HEK293 (cell line): ENCODE measurements at regions not wholly inside any gene's neighbourhood (a gene's known extent, or its start where the extent isn't known, plus 50 kb on each side); places are given as distances from the start of the nearest gene placed in this dataset.
A peak's percentile ranks its signal among the peaks of the same experiment; 100 is the strongest.

ENCODE experiments used
- EGR2 ChIP-seq: fragments of 450-650 bp; formaldehyde crosslinking; IDR thresholded peaks from 2 replicates; pipeline ENCODE4 v1.5.1; 2016; ENCODE audit warnings: low read depth, missing biosample characterization, missing genetic modification characterization
- HOXC10 ChIP-seq: sonication (generic); formaldehyde crosslinking; IDR thresholded peaks from 2 replicates; pipeline ENCODE4 v1.8.1; 2023; ENCODE audit warnings: mild to moderate bottlenecking, missing genetic modification reagents
- KLF8 ChIP-seq: fragments of 450-650 bp; formaldehyde crosslinking; IDR thresholded peaks from 2 replicates; pipeline ENCODE4 v1.5.1; 2016; ENCODE audit warnings: missing biosample characterization, missing genetic modification characterization
- PRDM10 ChIP-seq: fragments of 450-650 bp; formaldehyde crosslinking; IDR thresholded peaks from 2 replicates; pipeline ENCODE4 v1.5.1; 2016; ENCODE audit warnings: missing biosample characterization, missing genetic modification characterization
- RBAK ChIP-seq: fragments of 450-650 bp; formaldehyde crosslinking; IDR thresholded peaks from 2 replicates; pipeline ENCODE4 v1.5.1; 2016; ENCODE audit warnings: missing biosample characterization, missing genetic modification characterization
- TSHZ1 ChIP-seq: fragments of 450-650 bp; formaldehyde crosslinking; IDR thresholded peaks from 2 replicates; pipeline ENCODE4 v1.5.1; 2016; ENCODE audit warnings: missing biosample characterization, missing genetic modification characterization, borderline replicate concordance
- ZEB2 ChIP-seq: fragments of 450-650 bp; formaldehyde crosslinking; IDR thresholded peaks from 2 replicates; pipeline ENCODE4 v1.5.1; 2016; ENCODE audit warnings: missing biosample characterization, missing genetic modification characterization
- ZFP69B ChIP-seq: fragments of 450-650 bp; formaldehyde crosslinking; IDR thresholded peaks from 2 replicates; pipeline ENCODE4 v1.5.1; 2016; ENCODE audit warnings: missing biosample characterization, missing genetic modification characterization
- ZNF10 ChIP-seq: fragments of 450-650 bp; formaldehyde crosslinking; IDR thresholded peaks from 2 replicates; pipeline ENCODE4 v1.5.1; 2017; ENCODE audit warnings: missing biosample characterization, missing genetic modification characterization
- ZNF140 ChIP-seq: fragments of 450-650 bp; formaldehyde crosslinking; IDR thresholded peaks from 2 replicates; pipeline ENCODE4 v1.5.1; 2016; ENCODE audit warnings: missing biosample characterization, missing genetic modification characterization
- ZNF16 ChIP-seq: fragments of 450-650 bp; formaldehyde crosslinking; IDR thresholded peaks from 2 replicates; pipeline ENCODE4 v1.5.1; 2016; ENCODE audit warnings: low read depth, missing biosample characterization, missing genetic modification characterization
- ZNF404 ChIP-seq: fragments of 450-650 bp; formaldehyde crosslinking; IDR thresholded peaks from 2 replicates; pipeline ENCODE4 v1.5.1; 2017; ENCODE audit warnings: missing biosample characterization, missing genetic modification characterization
- ZNF423 ChIP-seq: fragments of 450-650 bp; formaldehyde crosslinking; IDR thresholded peaks from 2 replicates; pipeline ENCODE4 v1.5.1; 2016; ENCODE audit warnings: missing biosample characterization, missing genetic modification characterization
- ZNF549 ChIP-seq: fragments of 450-650 bp; IDR thresholded peaks from 2 replicates; pipeline ENCODE4 v1.5.1; 2018; ENCODE audit warnings: missing biosample characterization, missing genetic modification characterization, mild to moderate bottlenecking, inconsistent platforms, moderate library complexity
- ZNF571 ChIP-seq: fragments of 450-650 bp; formaldehyde crosslinking; IDR thresholded peaks from 2 replicates; pipeline ENCODE4 v1.5.0; 2017; ENCODE audit warnings: missing biosample characterization, missing genetic modification characterization
- ZNF600 ChIP-seq: fragments of 450-650 bp; formaldehyde crosslinking; IDR thresholded peaks from 2 replicates; pipeline ENCODE4 v1.5.1; 2016; ENCODE audit warnings: missing biosample characterization, missing genetic modification characterization
- ZNF629 ChIP-seq: fragments of 450-650 bp; formaldehyde crosslinking; IDR thresholded peaks from 2 replicates; pipeline ENCODE4 v1.5.1; 2017; ENCODE audit warnings: missing biosample characterization, missing genetic modification characterization
- ZNF660 ChIP-seq: fragments of 450-650 bp; IDR thresholded peaks from 2 replicates; pipeline ENCODE4 v1.5.1; 2018; ENCODE audit warnings: missing biosample characterization, mild to moderate bottlenecking, missing genetic modification characterization
- ZSCAN23 ChIP-seq: fragments of 450-650 bp; formaldehyde crosslinking; IDR thresholded peaks from 2 replicates; pipeline ENCODE4 v1.5.1; 2016; ENCODE audit warnings: missing biosample characterization, missing genetic modification characterization
- TF ChIP-seq, protein P1 (sequence below): fragments of 450-650 bp; formaldehyde crosslinking; IDR thresholded peaks from 2 replicates; pipeline ENCODE4 v1.5.1; 2016; ENCODE audit warnings: missing biosample characterization, missing genetic modification characterization
- TF ChIP-seq, protein P2 (sequence below): fragments of 450-650 bp; formaldehyde crosslinking; IDR thresholded peaks from 2 replicates; pipeline ENCODE4 v1.5.1; 2017; ENCODE audit warnings: missing biosample characterization, missing genetic modification characterization
- TF ChIP-seq, protein P3 (sequence below): fragments of 450-650 bp; formaldehyde crosslinking; IDR thresholded peaks from 2 replicates; pipeline ENCODE4 v1.5.1; 2016; ENCODE audit warnings: missing biosample characterization, missing genetic modification characterization
- TF ChIP-seq, protein P4 (sequence below): fragments of 450-650 bp; formaldehyde crosslinking; IDR thresholded peaks from 2 replicates; pipeline ENCODE4 v1.5.1; 2016; ENCODE audit warnings: missing biosample characterization, missing genetic modification characterization
- TF ChIP-seq, protein P5 (sequence below): fragments of 450-650 bp; formaldehyde crosslinking; IDR thresholded peaks from 2 replicates; pipeline ENCODE4 v1.5.1; 2016; ENCODE audit warnings: missing biosample characterization, missing genetic modification characterization

DNA sequence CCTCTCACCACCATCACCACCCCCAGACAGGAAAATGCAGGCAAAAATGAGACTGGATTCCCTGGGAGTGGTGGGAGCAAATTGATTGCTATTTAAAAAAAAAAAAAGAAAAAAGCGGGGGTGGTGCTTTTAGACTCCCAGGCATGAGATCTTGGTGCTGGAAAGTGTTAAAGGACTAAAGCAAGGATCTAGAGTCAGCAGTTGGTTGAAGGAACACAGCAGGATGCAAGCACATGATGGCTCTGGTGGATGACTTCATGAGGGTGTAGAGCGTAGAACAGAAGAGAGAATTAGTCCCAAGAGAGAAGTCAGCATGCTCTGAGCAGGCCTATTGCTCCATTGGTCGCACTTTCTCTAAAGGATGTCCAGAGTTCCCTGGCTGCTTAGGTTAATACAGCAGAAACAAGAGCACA is 183.8 kb upstream of the HMGA2 start (continued):
- TF ChIP-seq, protein P1, sequence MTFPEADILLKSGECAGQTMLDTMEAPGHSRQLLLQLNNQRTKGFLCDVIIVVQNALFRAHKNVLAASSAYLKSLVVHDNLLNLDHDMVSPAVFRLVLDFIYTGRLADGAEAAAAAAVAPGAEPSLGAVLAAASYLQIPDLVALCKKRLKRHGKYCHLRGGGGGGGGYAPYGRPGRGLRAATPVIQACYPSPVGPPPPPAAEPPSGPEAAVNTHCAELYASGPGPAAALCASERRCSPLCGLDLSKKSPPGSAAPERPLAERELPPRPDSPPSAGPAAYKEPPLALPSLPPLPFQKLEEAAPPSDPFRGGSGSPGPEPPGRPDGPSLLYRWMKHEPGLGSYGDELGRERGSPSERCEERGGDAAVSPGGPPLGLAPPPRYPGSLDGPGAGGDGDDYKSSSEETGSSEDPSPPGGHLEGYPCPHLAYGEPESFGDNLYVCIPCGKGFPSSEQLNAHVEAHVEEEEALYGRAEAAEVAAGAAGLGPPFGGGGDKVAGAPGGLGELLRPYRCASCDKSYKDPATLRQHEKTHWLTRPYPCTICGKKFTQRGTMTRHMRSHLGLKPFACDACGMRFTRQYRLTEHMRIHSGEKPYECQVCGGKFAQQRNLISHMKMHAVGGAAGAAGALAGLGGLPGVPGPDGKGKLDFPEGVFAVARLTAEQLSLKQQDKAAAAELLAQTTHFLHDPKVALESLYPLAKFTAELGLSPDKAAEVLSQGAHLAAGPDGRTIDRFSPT = peak; percentile 41; the same call in 1 of the 2 replicates
- no peak for TF ChIP-seq ZNF571 (tag by site-specific recombination)
- TF ChIP-seq ZNF549 (tag by site-specific recombination) = no peak
- TF ChIP-seq KLF8 (tag by site-specific recombination) = peak; percentile 49
- 0 out of 2 replicates have a peak, but pooled peaks have one; percentile 36 for TF ChIP-seq ZFP69B (tag by site-specific recombination)
- TF ChIP-seq ZNF10 (tag by site-specific recombination) = peak; percentile 80
- TF ChIP-seq, protein P2, sequence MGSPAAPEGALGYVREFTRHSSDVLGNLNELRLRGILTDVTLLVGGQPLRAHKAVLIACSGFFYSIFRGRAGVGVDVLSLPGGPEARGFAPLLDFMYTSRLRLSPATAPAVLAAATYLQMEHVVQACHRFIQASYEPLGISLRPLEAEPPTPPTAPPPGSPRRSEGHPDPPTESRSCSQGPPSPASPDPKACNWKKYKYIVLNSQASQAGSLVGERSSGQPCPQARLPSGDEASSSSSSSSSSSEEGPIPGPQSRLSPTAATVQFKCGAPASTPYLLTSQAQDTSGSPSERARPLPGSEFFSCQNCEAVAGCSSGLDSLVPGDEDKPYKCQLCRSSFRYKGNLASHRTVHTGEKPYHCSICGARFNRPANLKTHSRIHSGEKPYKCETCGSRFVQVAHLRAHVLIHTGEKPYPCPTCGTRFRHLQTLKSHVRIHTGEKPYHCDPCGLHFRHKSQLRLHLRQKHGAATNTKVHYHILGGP (tag by site-specific recombination) = 0 out of 2 replicates have a peak, but pooled peaks have one; percentile 24
- TF ChIP-seq ZNF629 (tag by site-specific recombination) = peak; percentile 92
- peak; percentile 87 for TF ChIP-seq EGR2
- no peak for TF ChIP-seq RBAK (tag by site-specific recombination)
- peak; percentile 70; the same call in 1 of the 2 replicates for TF ChIP-seq ZNF423 (tag by site-specific recombination)
- TF ChIP-seq, protein P3, sequence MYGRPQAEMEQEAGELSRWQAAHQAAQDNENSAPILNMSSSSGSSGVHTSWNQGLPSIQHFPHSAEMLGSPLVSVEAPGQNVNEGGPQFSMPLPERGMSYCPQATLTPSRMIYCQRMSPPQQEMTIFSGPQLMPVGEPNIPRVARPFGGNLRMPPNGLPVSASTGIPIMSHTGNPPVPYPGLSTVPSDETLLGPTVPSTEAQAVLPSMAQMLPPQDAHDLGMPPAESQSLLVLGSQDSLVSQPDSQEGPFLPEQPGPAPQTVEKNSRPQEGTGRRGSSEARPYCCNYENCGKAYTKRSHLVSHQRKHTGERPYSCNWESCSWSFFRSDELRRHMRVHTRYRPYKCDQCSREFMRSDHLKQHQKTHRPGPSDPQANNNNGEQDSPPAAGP = peak; percentile 43; the same call in 1 of the 2 replicates
- TF ChIP-seq ZNF140 (tag by site-specific recombination) = peak; percentile 44; the same call in 1 of the 2 replicates
- no peak for TF ChIP-seq ZNF404
- TF ChIP-seq, protein P4, sequence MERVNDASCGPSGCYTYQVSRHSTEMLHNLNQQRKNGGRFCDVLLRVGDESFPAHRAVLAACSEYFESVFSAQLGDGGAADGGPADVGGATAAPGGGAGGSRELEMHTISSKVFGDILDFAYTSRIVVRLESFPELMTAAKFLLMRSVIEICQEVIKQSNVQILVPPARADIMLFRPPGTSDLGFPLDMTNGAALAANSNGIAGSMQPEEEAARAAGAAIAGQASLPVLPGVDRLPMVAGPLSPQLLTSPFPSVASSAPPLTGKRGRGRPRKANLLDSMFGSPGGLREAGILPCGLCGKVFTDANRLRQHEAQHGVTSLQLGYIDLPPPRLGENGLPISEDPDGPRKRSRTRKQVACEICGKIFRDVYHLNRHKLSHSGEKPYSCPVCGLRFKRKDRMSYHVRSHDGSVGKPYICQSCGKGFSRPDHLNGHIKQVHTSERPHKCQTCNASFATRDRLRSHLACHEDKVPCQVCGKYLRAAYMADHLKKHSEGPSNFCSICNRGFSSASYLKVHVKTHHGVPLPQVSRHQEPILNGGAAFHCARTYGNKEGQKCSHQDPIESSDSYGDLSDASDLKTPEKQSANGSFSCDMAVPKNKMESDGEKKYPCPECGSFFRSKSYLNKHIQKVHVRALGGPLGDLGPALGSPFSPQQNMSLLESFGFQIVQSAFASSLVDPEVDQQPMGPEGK (tag by site-specific recombination) = peak; percentile 34; the same call in 1 of the 2 replicates
- TF ChIP-seq ZNF600 (tag by site-specific recombination) = peak; percentile 73; the same call in 1 of the 2 replicates
- TF ChIP-seq PRDM10 (tag by site-specific recombination) = no peak
- TF ChIP-seq ZNF660 = peak; percentile 76; the same call in 1 of the 2 replicates
- no peak for TF ChIP-seq HOXC10 (CRISPR knock-in tag)
- TF ChIP-seq, protein P5, sequence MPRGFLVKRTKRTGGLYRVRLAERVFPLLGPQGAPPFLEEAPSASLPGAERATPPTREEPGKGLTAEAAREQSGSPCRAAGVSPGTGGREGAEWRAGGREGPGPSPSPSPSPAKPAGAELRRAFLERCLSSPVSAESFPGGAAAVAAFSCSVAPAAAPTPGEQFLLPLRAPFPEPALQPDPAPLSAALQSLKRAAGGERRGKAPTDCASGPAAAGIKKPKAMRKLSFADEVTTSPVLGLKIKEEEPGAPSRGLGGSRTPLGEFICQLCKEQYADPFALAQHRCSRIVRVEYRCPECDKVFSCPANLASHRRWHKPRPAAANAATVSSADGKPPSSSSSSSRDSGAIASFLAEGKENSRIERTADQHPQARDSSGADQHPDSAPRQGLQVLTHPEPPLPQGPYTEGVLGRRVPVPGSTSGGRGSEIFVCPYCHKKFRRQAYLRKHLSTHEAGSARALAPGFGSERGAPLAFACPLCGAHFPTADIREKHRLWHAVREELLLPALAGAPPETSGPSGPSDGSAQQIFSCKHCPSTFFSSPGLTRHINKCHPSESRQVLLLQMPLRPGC = 0 out of 2 replicates have a peak, but pooled peaks have one; percentile 41
- TF ChIP-seq TSHZ1 = 0 out of 2 replicates have a peak, but pooled peaks have one; percentile 19
- no peak for TF ChIP-seq ZNF16 (tag by site-specific recombination)
- TF ChIP-seq ZSCAN23 (tag by site-specific recombination) = 0 out of 2 replicates have a peak, but pooled peaks have one; percentile 43
- peak; percentile 68; the same call in 1 of the 2 replicates for TF ChIP-seq ZEB2
